GM19467 (cell line): ENCODE measurements at regions not wholly inside any gene's neighbourhood (a gene's known extent, or its start where the extent isn't known, plus 50 kb on each side); places are given as distances from the start of the nearest gene placed in this dataset.

Experiments
- ATAC-seq: cut with Tn5 transposase; IDR thresholded peaks from one replicate; pipeline ENCODE4 v1.9.1; 2021; ENCODE audit warnings: mild to moderate bottlenecking, moderate library complexity; ENCODE audit not compliant: unreplicated experiment

DNA sequence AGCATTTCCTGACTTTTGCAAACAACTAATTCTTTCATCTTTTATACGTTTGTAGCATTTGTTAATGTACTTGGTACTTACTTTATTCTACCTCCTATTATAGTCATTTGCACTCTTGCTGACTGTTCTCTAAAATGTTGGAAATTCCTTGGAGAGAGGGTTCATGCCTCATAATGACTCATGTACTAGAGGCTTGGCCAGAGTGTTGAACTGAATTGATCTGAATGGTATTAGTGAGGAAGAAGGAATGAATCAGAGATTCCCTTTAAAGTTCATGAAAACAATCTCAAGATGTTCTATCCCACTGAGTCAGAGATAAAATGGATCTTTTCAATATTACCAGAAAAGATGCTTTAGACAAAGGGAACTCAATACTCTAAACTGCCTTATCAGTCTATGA lies 383.4 kb downstream of the SEC16B start:
- ATAC-seq, result no peak

DNA sequence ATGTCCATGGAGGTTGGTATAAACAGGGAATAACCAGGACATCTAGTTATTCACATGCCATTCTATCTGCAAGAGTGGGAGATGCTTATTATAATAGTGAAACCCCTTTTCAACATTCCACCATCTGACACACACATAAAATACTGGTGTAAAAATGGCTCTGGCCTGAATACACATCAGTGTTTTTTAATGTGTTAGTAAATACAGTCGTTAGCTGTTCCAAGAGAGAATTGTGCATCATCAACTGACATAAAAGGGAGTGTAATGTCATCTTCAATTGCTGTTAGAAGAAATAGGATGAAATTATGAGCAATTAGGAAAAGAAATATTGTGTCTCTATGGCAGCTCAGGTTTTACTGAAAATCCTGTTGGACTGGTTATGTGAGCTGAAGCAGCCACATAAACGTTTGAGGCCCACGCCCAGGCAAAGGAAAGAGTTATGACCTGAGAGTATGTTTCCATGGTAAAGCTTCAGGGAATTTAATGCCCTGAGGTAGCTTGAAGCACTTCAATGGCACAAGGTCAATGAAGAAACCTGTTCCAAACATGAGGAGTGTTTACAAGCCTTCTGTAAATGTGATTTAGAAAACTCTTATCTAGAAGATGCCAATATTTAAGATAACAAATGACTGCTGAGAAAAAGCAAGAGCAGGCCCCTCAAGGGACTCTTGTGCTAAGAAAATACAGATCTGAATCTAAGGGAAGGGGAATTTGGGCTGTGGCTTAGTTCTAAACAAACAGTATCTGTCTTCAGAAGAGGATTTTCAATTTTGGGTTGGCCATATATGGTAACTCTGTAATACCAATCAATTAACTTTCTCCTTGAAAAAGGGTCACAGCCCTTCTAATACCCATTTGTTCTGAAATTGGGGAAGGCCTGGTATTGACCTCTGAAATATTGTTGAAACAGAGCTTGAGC lies 384.3 kb downstream of the SEC16B start:
- no peak for ATAC-seq

DNA sequence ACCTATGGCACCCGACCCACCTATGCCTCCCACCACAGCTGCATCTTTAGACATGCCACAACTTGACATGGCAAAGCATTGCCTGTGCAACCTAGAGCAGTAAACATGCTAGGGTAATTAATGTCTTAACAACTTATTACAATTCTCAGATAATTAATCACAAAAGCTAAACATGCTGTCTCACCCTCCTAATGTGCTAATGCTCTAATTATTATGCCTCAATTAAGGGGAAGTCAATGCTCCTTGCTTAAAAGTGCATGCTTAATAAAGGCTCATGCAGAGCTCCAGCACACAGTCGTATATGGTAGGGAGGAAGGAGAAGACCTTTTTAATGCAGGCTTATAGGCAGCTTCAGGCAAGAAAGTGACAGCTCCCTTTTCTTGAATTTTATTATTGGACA lies 396.0 kb downstream of the SEC16B start:
- no peak for ATAC-seq

DNA sequence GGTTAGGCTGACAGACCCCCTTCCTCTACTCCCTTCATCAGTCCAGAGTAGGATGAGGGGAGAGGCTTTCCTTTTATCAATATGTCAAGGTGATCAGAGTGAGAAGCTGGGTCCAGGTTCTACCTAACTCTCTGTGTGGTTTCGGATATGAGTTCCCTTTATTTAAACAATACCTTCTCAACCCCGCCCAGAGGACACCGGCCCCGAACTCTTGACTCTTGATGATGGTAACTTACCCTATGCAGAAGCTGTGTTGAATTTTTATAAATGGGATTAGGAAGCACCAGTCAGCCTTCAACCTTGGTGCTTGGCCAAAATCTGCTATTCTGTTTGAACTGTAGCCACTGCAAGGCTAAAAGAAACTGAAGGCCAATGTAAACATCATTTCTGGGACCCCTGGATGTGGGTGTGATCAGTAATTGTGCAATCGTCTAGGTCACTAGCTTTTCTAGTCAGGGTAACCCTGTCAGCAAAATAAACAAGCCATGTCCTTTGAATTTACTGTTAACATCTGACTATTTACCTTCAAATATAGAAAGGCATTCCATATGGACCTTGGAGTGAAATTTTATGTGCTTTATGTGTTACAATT lies 398.3 kb downstream of the SEC16B start:
- no peak for ATAC-seq

DNA sequence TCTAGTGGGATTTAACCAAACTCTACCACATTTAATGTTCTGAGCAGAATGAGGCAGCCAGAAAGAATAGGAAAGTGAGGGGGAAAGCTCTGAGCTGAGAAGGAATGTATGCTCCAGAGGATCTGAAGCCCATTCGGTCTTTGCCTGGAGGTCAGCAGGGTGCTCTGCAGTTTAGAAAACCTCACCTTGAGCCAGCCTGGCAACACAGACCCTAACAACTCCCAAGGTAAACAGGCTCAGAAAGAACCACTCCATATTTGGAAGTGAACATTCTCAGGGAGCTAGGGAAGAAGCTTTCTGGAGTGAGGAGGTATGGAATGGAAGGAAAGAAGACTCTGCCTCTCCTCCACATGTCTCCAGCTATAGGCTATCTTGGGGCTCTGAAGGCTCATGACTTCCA lies 398.8 kb downstream of the SEC16B start:
- no peak for ATAC-seq

DNA sequence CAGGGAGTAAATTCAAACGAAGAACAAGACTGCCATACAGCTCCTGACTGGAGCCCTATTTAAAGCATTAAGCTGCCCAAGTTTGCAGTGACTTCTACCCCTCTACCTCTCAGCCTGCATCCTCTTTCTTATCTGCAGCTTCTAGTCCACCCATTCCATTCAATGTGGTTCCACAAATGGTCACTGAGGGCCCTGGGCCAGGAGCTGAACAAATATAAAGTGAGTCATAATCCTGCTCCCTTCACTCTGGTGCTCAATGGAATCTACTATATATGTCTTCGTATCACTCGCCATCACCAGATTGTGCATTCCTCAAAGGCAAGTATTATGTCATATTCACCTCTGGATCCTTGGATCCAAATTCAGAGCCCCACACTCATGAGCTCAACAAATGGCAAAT lies 398.7 kb downstream of the BRINP2 start:
- no peak for ATAC-seq

DNA sequence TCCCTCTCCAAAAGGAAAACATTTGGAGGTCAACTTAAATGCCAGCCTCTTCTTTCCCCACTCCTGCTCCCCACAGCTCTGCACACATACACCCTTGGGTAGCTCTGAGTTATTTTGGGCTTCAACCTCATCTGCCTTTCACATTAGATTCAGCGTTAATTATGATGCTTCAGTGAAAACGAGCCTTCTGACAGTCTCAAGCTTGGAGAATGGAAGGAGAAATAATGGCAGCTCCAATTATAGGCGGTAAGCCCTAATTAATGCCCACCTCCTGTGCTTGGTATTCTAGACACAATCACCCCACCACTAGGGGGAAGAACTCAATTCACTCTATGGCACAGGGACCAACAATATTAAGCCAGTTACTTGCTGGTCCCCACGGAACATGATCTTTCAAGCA lies 397.9 kb downstream of the BRINP2 start:
- ATAC-seq, result no peak

DNA sequence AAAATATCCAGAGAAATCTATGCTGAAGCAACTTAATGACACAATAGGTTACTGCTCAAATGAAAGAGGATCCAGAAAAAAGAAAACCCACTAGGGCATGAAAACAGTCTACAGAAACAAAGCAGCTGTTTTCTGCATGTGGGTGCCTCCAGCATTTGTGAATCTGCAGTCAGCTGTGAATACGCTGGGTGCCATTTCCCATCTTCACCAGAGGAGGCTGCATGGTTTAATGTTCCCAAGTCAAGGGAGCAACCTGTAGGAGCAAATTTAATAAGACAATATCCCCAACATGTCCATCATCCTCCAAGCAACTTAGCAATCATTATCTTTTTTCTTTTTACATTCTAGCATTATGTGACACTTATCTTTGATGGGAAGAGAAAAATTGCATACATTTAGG lies 396.6 kb downstream of the BRINP2 start:
- no peak for ATAC-seq

DNA sequence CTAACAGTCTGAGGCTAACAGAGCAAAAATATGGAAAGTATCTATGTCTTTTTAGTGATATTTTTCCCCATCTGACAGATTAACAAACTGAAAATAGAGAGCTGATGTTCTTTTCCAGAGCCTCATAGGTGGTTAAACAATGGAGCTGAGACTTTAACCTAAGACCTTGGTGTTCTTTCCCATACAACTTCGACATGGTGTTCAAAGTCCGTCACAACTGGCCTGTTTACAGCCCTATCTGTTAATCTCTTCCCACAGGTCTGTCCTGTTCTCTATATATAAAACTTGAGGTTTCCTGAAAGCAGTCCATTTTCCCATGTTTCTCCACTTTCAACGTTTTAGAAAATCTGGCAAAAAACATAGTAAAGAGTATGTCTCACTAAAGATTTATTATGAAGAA lies 395.7 kb downstream of the BRINP2 start:
- no peak for ATAC-seq

DNA sequence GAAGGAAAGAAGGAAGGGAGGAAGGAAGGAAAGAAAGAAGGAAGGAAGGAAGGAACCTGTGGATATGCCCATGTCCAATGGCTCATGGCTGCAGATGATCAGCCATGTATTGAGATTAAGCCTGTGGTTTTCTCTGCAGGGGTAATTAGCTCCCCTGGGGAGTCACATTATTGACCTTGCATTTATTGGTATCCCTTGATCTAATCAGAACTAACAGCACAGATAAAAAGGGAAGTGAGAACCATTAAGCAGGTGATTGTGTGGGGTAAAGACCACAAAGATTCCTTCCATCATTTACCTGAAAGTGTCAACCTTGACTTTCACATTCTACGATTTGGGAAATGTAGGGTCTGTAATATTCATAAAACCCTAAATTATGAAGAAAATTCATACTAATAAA lies 390.7 kb downstream of the BRINP2 start:
- ATAC-seq, result no peak

DNA sequence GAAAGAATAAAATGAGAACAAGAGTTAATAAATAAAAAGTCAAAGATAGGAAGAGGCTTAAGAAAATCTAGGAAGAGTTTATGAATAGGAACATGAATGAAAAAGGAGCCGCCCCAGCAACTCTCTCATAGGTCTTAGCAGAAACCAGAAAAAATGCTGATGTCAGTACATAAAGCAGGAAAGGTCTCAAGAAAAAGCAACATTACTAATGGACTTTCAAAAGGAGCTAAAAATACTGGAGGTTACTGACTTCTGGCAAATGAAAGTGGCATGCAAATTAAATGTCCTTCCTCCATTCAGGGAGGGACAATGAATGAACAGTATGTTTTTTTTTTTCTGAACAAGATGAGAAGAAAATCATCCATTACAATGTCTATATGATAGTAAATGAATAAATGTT lies 387.6 kb downstream of the BRINP2 start:
- no peak for ATAC-seq

DNA sequence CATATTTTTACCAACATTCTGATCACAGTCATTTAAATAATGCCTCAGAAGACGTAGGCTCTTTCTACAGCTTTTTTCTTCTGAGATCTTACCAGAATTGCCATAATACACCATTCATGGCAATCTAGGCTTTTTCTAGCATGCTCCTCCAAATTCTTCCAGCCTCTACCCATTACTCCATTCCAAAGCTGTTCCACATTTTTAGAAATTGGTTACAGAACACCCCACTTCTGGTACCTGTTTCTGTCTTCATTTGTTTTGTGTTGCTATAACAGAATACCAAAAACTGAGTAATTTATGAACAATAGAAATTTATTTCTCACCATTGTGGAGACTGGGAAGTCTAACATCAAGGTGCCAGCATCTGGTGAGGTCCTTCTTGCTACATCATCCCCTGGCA lies 385.4 kb downstream of the BRINP2 start:
- no peak for ATAC-seq

DNA sequence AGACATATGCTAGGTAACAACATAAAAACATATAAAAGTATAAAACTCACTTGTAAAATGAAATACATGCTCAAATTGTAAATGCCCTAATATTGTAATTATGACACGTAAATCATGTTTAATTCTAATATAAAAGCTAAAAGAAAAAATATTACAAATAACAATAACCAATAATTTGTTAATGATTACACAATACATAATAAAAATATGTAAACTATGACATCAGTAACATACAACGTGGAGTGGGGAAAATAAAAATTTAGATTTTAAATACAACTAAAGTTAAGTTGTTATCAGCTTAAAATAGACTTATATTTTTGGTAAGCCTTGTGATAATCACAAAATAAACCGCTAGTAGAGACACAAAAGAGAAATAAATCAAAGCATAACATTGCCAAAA lies 376.4 kb downstream of the BRINP2 start:
- ATAC-seq, result no peak

DNA sequence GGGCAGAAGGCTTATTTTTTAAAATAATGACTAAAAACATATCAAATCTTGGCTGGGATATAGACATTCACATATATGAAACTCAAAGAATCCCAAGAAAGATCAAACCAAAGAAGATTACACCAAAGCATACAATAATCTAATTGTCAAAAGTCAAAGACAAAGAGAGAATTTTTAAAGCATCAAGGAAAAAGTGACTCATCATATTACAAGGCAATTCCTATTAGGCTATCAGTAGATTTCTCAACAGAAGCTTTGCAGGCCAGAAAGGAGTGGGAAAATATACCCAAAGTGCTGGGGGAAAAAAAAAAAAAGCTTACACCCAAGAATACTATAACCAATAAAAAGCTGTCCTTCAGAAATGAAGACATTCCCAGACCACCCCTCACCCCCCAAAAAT lies 375.6 kb downstream of the BRINP2 start:
- ATAC-seq, result no peak

DNA sequence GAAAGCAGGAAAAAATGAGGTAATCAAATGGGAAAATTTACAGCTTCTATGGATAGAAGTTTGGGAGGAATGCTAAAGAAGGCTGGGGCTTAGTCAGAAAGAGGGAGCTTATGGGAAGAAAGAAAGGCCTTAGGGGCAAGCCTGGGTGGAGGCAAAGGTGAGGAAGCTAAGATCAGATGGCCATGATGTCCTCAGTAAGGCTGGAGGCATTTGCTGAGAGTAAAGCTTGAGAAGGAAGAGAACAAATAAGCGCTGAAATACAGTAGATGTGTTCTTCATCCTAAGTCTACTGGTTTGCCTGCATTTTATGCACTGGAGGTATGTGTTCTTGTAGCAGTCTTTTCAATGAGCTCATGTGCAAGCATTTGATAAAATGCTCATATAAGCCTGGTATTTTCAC lies 355.4 kb downstream of the BRINP2 start:
- no peak for ATAC-seq

DNA sequence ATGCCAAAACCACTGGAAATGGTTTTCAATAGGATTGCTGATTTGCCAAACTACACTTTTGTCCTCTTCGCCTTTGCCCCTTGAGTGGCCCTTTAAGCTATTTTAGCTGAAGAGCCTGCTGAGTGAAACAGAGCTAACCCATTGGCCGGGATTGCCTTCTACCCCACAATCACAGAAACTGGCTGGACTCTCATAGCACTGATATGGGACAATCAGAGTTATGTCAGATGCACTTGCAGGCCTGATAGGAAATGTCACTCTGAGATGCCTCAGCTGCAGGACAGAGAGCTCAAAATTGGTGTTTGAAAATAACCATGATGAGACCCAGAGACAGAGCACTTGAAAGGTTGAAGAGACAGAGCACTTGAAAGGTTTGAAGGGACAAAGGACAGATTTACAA lies 354.4 kb downstream of the BRINP2 start:
- no peak for ATAC-seq

DNA sequence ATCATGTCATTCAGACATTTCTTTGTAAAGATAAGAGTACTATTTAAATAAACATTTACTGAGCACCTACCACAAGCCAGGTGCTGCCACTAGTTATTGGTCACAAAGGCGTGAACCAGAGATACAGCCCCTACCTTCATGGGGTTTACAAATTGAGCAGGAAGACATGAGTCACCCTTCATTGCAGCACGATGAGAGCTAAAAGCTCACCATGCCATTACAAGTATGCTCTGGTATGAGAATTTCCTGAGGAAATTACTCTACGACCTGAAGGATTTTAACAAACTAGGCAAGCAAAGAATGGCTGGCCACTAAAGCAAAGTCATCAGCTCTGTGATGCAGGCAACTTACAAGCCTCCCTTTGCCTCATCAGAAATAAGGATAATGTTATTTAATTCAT lies 346.8 kb downstream of the BRINP2 start:
- ATAC-seq, result no peak

DNA sequence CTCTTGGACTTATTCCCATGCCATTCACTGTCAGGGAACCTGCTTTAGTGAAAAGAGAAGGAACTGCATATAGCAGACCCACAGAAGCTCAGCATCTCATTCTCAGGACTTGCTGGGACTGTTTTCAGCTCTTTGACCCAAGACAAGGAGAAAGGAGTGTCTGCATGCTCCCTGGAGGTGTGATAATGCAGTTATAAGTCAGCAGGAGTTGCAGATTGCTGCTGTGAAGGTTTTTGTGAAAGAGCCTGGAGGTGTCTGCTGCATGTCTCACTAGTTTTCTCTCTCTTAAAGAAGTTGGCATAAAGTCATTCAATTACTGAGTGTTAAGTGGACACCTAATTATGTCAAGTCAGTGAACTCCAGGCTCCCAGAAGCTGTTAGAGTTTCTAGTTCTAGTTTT lies 343.4 kb downstream of the BRINP2 start:
- no peak for ATAC-seq

DNA sequence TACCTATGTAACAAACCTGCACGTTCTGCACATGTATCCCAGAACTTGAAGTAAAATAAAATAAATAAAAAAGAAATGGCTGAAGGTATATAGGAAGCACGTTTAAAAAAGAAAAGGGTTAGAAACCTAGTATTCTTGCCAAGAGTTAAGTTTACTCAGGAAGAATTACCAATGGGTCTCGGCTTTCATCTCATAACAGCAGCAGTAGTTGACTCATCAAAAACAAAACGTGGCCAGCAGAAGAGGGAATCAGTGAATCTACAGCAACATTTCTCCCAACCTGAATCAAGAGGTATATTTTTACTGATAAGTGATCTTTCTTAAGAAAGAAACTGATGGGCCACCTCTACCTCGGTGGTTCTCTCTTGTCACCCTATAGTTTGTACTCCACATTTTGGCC lies 340.3 kb downstream of the BRINP2 start:
- no peak for ATAC-seq

DNA sequence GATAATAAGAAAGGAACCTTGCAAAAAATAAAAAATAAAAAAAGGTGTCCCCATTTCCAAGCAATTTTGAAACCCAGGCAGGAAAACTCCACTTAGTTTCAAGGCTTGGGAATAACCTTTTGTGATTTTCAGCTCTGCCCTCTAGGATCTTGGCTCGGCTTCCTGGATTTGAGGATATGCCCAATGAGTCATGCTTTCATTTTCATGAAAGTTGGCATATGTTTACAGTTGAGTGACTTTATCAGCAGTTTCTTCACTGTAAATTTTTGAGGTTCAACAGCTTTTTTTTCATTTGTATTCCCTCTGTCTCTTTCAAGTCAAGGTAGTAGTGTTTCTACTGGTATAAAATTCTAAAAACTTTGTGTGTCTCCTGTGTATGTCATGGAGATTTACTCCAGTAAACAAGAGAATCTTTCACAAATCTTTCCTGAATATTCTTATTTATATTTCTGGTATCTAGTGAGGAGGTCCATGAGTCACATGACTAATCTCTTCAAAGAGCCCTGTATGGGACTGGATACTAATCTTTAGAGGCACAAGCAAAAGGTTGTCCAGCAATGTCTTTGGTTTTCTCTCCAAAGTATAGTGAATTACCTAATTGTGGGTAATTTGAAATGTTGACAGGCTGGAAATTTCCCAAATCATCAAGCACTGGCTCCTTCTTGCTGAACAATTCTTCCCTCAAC lies 335.3 kb downstream of the BRINP2 start:
- no peak for ATAC-seq

DNA sequence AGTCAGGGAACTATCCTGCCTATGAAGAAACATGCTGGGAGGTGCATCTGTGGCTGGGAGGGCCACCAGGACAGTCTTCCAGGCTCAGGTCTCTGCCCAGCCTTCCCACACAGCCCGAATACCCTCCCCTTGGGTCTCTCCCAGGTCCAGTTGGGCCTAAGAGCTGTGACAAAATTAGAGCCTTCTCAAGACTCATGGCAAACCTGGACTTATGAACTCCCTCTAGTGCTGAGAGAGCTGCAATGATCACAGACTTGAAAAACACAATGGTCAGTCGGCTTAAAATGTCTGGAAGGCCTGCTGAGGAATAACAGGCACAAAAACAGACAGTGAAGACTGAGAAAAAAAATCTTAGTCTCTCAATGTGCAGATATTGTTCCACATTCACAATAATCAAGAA lies 325.1 kb downstream of the BRINP2 start:
- no peak for ATAC-seq

DNA sequence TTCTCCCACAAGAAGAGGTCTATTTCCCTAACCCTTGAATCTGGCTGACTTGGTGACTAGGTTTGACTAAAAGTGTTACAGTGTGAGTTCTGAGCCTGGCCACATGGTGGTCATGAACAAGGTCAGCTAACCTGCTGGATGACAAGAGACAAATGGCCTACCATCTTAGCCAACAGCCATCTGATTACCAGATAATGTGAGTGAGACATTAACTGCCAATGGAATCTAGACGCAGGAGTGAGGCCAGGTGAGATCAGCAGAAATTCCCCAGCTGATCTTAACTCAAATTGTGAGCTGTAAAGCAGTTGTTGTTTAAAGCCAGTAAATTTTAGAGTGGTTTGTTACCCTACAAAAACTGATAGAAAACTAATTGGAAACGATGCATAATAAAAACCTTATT lies 320.0 kb downstream of the BRINP2 start:
- no peak for ATAC-seq
